ENCODE measurements at regions not wholly inside any gene's neighbourhood (a gene's known extent, or its start where the extent isn't known, plus 50 kb on each side); places are given as distances from the start of the nearest gene placed in this dataset.

DNA sequence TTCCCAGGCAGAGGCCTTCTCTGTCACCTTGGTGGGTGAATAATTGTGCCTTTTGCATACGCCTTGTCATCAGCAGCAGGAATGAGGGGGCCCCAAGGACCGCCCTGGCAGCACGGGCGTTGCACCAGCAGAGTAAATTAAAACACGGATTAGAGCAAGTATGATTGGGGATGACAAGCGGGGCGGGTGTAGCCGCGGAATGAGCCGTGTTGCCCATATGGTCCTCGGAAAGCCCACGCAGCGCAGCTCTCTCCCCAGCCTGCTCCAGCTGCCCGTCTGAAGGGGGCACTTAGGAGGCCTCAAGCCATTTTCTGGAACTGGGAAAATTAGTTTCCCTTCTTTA, 299.4 kb upstream of the IRX3 start:
- TF ChIP-seq POLR2A (IDR thresholded peaks at IDR 0.05): no peak
- TF ChIP-seq, protein P1, sequence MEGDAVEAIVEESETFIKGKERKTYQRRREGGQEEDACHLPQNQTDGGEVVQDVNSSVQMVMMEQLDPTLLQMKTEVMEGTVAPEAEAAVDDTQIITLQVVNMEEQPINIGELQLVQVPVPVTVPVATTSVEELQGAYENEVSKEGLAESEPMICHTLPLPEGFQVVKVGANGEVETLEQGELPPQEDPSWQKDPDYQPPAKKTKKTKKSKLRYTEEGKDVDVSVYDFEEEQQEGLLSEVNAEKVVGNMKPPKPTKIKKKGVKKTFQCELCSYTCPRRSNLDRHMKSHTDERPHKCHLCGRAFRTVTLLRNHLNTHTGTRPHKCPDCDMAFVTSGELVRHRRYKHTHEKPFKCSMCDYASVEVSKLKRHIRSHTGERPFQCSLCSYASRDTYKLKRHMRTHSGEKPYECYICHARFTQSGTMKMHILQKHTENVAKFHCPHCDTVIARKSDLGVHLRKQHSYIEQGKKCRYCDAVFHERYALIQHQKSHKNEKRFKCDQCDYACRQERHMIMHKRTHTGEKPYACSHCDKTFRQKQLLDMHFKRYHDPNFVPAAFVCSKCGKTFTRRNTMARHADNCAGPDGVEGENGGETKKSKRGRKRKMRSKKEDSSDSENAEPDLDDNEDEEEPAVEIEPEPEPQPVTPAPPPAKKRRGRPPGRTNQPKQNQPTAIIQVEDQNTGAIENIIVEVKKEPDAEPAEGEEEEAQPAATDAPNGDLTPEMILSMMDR (IDR thresholded peaks at IDR 0.05): no peak
